LNCAP (cell line): ENCODE measurements at regions not wholly inside any gene's neighbourhood (a gene's known extent, or its start where the extent isn't known, plus 50 kb on each side); places are given as distances from the start of the nearest gene placed in this dataset.

ENCODE experiments used
- CTCF ChIP-seq: fragments of 450-650 bp; IDR thresholded peaks from 2 replicates; pipeline ENCODE4 v1.5.1; 2017; ENCODE audit warnings: mild to moderate bottlenecking

- TF ChIP-seq CTCF, result no peak
These were observed 344.9 kb upstream of the PIK3R1 start for GRCh38 chr5:67870662-67871061.

GRCh38 chr5:67858471-67859031, 357.0 kb upstream of the PIK3R1 start:
- TF ChIP-seq CTCF, result no peak

GRCh38 chr5:67857502-67857901, 358.1 kb upstream of the PIK3R1 start:
- no peak for TF ChIP-seq CTCF

GRCh38 chr5:67855523-67855922, 360.0 kb upstream of the PIK3R1 start:
- TF ChIP-seq CTCF, result no peak

DNA sequence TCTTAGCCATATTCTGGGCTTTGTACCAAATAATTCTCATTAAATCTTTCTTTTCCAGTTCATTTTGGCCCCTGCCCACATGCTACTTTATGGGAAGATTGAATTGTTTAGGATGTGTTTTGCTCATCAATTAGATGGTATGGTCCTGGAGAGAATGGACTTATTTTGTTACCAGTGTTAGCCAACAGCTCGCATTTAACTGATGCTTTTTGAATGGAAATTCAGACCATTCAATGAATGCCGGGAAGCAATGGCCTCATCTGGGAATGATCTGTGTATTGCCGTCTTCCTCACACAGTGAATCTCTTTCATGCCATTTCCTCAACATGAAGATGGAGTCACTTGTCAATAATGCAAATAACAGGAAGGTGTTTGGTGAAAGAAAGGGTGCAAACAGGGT, 370.6 kb upstream of the PIK3R1 start:
- TF ChIP-seq CTCF, result no peak

DNA sequence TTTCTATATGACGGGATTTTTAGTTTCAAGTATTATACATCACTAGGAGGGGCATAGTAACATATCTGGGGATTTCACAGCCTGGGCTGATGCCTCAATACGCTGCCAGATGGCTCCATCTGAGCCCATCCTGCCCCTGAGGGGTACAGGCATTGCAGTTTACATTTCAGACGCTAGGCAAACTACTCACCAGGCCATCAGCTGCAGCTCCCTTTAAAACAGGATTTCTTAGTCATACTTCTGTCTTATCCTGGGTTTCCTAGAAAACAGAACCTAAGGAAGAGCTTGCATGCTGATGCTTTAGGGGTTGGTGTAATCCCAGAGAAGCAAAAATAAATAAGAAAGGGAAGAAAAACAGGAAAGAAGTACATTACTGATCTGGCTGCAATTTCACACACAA, 372.8 kb upstream of the PIK3R1 start:
- no peak for TF ChIP-seq CTCF

GRCh38 chr5:67831048-67831447, 384.5 kb upstream of the PIK3R1 start:
- TF ChIP-seq CTCF, result no peak

GRCh38 chr5:67827541-67827940, 388.0 kb upstream of the PIK3R1 start:
- no peak for TF ChIP-seq CTCF
